ENCODE measurements at regions not wholly inside any gene's neighbourhood (a gene's known extent, or its start where the extent isn't known, plus 50 kb on each side); places are given as distances from the start of the nearest gene placed in this dataset.
A peak's percentile ranks its signal among the peaks of the same experiment; 100 is the strongest.

GRCh38 chr3:177441813-177442646 is 244.7 kb upstream of the TBL1XR1 start:
- Mint-ChIP-seq H3K4me3 (no peak overlapping the region), H3K4me1 (ENCODE audit: low read depth) (no peaks in the 10 kb centered on the region), H3K27ac (no peak overlapping the region), H3K27me3 (ENCODE audit: low read depth) (no peaks in the 10 kb centered on the region), H3K36me3 (ENCODE audit: low read depth) (no peaks in the 10 kb centered on the region), H3K9me3 (ENCODE audit: insufficient read depth) (no peaks in the 10 kb centered on the region)
- POLR2A ChIA-PET, result no interaction called here
- ATAC-seq (no peak), DNase-seq (no peak)
- CTCF ChIA-PET, result no interaction called here

DNA sequence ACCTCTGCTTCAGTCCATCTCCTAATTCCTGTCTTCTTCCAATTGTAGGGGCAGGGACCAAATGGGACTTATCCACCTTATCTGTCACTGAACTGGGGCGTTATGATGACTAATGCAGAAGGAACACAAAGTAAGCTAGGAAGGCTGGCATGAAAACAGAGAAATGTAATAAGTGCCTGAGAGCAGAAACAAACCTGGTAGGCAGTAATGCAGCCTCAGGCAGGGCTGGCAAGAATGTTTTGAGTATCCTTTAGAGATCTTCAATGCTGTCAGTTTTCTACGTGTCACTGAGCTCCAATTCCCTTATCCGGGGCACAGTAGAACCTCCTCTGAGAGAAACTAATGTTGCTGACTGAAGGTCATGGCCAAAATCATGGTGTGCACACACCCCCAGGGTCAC is 246.2 kb upstream of the TBL1XR1 start:
- no peak overlapping the region for H3K27ac Mint-ChIP-seq
- DNase-seq (no peak), ATAC-seq (no peak)
- H3K4me3 Mint-ChIP-seq, result no peak overlapping the region
- no peaks in the 10 kb centered on the region for H3K27me3 Mint-ChIP-seq (ENCODE audit: low read depth)
- peaks cover 3% of the 10 kb centered on the region for H3K4me1 Mint-ChIP-seq (ENCODE audit: low read depth)
- no peaks in the 10 kb centered on the region for H3K9me3 Mint-ChIP-seq (ENCODE audit: insufficient read depth)
- H3K36me3 Mint-ChIP-seq (ENCODE audit: low read depth), result no peaks in the 10 kb centered on the region
- CTCF ChIA-PET, result no interaction called here
- POLR2A ChIA-PET, result no interaction called here

- POLR2A ChIA-PET, result no interaction called here
- ATAC-seq, result no peak
- Mint-ChIP-seq H3K4me1 (ENCODE audit: low read depth) (peaks cover 13% of the 10 kb centered on the region), H3K9me3 (ENCODE audit: insufficient read depth) (no peaks in the 10 kb centered on the region), H3K36me3 (ENCODE audit: low read depth) (no peaks in the 10 kb centered on the region), H3K4me3 (no peak overlapping the region), H3K27ac (no peak overlapping the region), H3K27me3 (ENCODE audit: low read depth) (no peaks in the 10 kb centered on the region)
- CTCF ChIA-PET, result no interaction called here
- no peak for DNase-seq
Observed at GRCh38 chr3:177444696-177445095, 247.4 kb upstream of the TBL1XR1 start.

DNA sequence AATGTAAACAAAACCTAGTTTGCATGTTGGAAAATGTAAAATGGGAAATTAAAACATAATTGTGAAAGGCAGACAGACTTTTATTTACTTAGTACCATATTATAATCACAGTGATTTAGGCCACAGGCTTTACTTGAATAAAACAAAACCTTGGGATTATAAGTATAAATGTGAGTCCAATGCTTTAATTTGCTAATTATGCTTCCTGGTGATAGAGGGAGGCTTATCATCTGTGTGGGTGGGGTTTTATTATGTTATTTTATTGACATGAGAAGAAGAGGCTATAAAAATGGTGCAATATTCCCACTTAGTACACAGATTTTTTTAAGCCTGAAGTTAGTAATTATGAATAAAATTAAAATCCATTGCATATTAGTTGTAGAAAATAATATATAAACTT is 248.3 kb upstream of the TBL1XR1 start:
- ATAC-seq, result no peak
- H3K9me3 Mint-ChIP-seq (ENCODE audit: insufficient read depth), result no peaks in the 10 kb centered on the region
- ChIA-PET POLR2A (no interaction called here), CTCF (interaction anchor here (0.6 kb wide), 1 partner anchor 270 kb away, joined by 3 read pairs; no protein-coding TSS in a partner anchor)
- no peaks in the 10 kb centered on the region for H3K27me3 Mint-ChIP-seq (ENCODE audit: low read depth)
- H3K36me3 Mint-ChIP-seq (ENCODE audit: low read depth), result no peaks in the 10 kb centered on the region
- peaks cover 15% of the 10 kb centered on the region for H3K4me1 Mint-ChIP-seq (ENCODE audit: low read depth)
- H3K4me3 Mint-ChIP-seq, result no peak overlapping the region
- no peak overlapping the region for H3K27ac Mint-ChIP-seq
- DNase-seq, result no peak

DNA sequence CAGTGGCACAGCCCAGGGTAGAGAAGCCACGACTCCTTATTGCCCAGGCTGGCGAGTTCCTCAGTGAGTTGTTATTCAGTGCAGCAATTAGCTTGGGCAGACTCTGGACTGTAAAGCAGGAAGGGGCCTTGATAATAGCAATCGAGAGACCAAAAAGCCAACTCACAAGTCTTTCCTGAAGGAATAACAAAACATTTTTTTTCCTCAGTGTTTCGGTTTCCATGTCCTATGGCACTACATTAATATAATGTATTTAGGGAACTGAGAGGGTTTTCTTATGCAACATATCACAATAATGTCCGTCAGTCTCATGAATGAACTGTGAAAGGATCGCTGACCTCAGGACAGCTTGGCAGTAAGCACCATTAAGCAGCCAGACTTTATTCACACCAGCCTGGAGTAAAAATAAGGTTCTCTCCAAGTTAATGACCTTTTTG is 248.9 kb upstream of the TBL1XR1 start:
- Mint-ChIP-seq H3K4me1 (ENCODE audit: low read depth) (peaks cover 15% of the 10 kb centered on the region), H3K4me3 (no peak overlapping the region), H3K9me3 (ENCODE audit: insufficient read depth) (no peaks in the 10 kb centered on the region), H3K27me3 (ENCODE audit: low read depth) (no peaks in the 10 kb centered on the region), H3K27ac (no peak overlapping the region), H3K36me3 (ENCODE audit: low read depth) (no peaks in the 10 kb centered on the region)
- ChIA-PET CTCF (interaction anchor here (0.6 kb wide), 1 partner anchor 269 kb away, joined by 3 read pairs; no protein-coding TSS in a partner anchor), POLR2A (no interaction called here)
- no peak for DNase-seq
- no peak for ATAC-seq

DNA sequence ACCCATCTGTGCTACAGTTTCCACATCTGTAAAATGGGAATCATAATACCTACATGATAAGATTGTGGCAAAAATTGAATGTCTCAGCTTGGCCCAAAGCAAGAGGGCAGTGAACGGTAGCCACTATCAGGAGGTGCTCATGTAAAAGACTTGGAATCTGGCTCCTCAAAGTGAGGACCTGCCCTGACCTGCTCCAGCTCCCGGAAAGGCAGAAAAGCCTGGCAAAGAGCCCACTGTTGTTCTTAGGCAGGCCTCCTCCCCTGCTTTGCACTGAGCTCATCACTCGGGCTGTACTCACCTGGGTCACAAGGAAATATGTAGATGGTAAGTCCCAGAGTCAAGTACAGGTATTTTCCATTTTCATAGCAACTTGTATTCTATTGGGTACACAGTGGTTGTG is 250.7 kb upstream of the TBL1XR1 start:
- POLR2A ChIA-PET, result interaction anchor here (1.3 kb wide), 1 partner anchor 251 kb away, joined by 4 read pairs; the partner anchor contains the start of gene TBL1XR1

GRCh38 chr3:177448987-177449359 is 251.7 kb upstream of the TBL1XR1 start:
- POLR2A ChIA-PET, result interaction anchor here (1.6 kb wide), 1 partner anchor 90 kb away, joined by 6 read pairs; no protein-coding TSS in a partner anchor
- no peaks in the 10 kb centered on the region for H3K36me3 Mint-ChIP-seq (ENCODE audit: low read depth)
- H3K4me3 Mint-ChIP-seq, result no peak overlapping the region
- ATAC-seq (no peak), DNase-seq (no peak)
- H3K9me3 Mint-ChIP-seq (ENCODE audit: insufficient read depth), result no peaks in the 10 kb centered on the region
- CTCF ChIA-PET, result interaction anchor here (1.1 to 1.8 kb wide), 3 partner anchors 9 to 32 kb away, joined by 3 to 8 read pairs (median 3); no protein-coding TSS in a partner anchor
- no peaks in the 10 kb centered on the region for H3K27me3 Mint-ChIP-seq (ENCODE audit: low read depth)
- peak overlapping the region; percentile 43 for H3K27ac Mint-ChIP-seq
- H3K4me1 Mint-ChIP-seq (ENCODE audit: low read depth), result peaks cover 15% of the 10 kb centered on the region

More for the DNA sequence above, 250.7 kb upstream of the TBL1XR1 start:
- peaks cover 15% of the 10 kb centered on the region for H3K4me1 Mint-ChIP-seq (ENCODE audit: low read depth)
- CTCF ChIA-PET, result interaction anchor here (1.1 to 1.8 kb wide), 2 partner anchors 10 to 33 kb away, joined by 3 to 8 read pairs; no protein-coding TSS in a partner anchor
- ATAC-seq (no peak), DNase-seq (no peak)
- no peak overlapping the region for H3K27ac Mint-ChIP-seq
- no peaks in the 10 kb centered on the region for H3K9me3 Mint-ChIP-seq (ENCODE audit: insufficient read depth)
- H3K27me3 Mint-ChIP-seq (ENCODE audit: low read depth), result no peaks in the 10 kb centered on the region
- no peak overlapping the region for H3K4me3 Mint-ChIP-seq
- H3K36me3 Mint-ChIP-seq (ENCODE audit: low read depth), result no peaks in the 10 kb centered on the region

GRCh38 chr3:177449360-177450006 is 252.2 kb upstream of the TBL1XR1 start:
- DNase-seq (no peak), ATAC-seq (no peak)
- ChIA-PET POLR2A (interaction anchor here (1.6 kb wide), 1 partner anchor 90 kb away, joined by 6 read pairs; no protein-coding TSS in a partner anchor), CTCF (interaction anchor here (1.1 to 1.8 kb wide), 2 partner anchors 8 to 23 kb away, joined by 3 to 8 read pairs; no protein-coding TSS in a partner anchor)
- H3K9me3 Mint-ChIP-seq (ENCODE audit: insufficient read depth), result no peaks in the 10 kb centered on the region
- no peak overlapping the region for H3K4me3 Mint-ChIP-seq
- H3K4me1 Mint-ChIP-seq (ENCODE audit: low read depth), result peaks cover 15% of the 10 kb centered on the region
- H3K27me3 Mint-ChIP-seq (ENCODE audit: low read depth), result no peaks in the 10 kb centered on the region
- H3K36me3 Mint-ChIP-seq (ENCODE audit: low read depth), result no peaks in the 10 kb centered on the region
- H3K27ac Mint-ChIP-seq, result peak overlapping the region; percentile 43

GRCh38 chr3:177451301-177451750 is 254.0 kb upstream of the TBL1XR1 start:
- Mint-ChIP-seq H3K4me3 (no peak overlapping the region), H3K9me3 (ENCODE audit: insufficient read depth) (no peaks in the 10 kb centered on the region), H3K36me3 (ENCODE audit: low read depth) (no peaks in the 10 kb centered on the region), H3K4me1 (ENCODE audit: low read depth) (peaks cover 15% of the 10 kb centered on the region), H3K27me3 (ENCODE audit: low read depth) (no peaks in the 10 kb centered on the region), H3K27ac (no peak overlapping the region)
- ATAC-seq, result no peak
- DNase-seq, result no peak
- POLR2A ChIA-PET, result no interaction called here
- CTCF ChIA-PET, result no interaction called here

DNA sequence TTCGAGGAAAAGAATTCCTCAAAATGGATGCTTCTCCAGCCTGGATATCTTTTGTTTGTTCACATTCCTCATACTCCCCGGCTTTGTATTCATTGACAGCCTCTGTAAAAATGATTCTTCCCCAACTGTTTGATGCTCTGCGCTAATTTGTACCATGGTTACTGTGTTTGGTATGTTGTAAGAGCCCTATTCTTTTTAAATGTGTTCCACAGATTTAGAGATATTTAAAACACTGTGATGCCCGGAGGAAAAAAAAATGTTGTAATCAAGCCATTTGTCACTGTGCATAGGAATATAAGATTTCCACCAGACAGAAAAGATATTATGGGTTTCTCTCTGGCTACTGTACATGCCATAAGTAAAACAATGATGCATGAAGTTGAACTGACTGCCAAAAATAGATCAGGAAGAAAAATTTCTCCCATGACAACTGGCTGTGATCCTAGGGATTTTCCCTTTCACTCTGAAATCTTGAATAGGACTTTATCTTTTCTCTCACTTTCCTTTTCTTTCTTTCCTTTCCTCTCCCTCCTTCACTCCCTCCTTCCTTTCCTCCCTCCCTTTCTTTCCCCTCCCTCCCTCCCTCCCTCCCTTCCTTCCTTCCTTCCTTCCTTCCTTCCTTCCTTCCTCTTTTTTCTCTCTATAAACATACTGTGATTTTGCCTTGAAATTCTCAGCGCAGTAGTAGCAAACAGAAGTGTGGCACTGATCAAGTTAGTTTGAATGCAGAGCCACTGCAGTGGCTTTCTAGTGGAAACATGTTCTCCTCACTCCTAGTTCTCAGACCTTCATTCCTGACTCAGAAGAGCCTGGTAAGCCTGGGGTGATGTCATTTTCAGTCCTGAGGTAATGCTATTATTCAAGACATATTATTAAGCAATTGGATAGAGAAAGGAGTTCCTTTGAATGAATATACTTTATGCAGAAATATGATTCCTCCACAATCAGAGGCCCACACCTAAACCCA is 254.9 kb upstream of the TBL1XR1 start:
- Mint-ChIP-seq H3K4me1 (ENCODE audit: low read depth) (peaks cover 15% of the 10 kb centered on the region), H3K4me3 (no peak overlapping the region), H3K9me3 (ENCODE audit: insufficient read depth) (no peaks in the 10 kb centered on the region), H3K27me3 (ENCODE audit: low read depth) (no peaks in the 10 kb centered on the region), H3K27ac (no peak overlapping the region), H3K36me3 (ENCODE audit: low read depth) (no peaks in the 10 kb centered on the region)
- ChIA-PET CTCF (no interaction called here), POLR2A (no interaction called here)
- no peak for DNase-seq
- ATAC-seq, result no peak

DNA sequence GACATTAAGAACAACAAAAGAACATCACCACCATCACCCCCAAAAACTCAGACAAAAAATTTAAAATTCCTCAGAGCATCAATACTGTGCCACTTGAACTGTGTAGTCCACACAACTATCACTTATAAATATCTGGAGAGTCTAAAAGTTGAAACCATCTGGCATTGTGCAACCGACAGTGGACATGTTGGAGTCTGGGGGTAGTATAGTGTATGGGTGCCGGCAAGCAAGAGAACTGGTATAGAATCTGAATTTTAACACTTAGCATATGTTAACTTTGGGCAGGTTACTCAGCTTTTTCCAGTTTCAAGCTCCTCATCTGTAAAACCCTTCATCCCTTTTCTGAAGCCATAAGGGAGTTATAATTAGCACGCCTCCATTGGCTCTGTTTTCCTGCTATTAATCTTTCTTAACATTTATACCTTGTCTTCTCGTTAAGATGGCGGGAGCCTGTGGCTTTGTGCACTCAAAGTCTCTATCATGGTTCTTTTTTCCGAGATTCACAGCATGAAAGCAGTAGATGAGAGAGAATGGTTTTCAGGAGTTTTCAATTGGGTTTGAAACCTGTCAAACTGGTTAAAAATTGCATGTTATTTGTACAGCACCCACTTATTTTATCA is 255.7 kb upstream of the TBL1XR1 start:
- ChIA-PET CTCF (no interaction called here), POLR2A (no interaction called here)
- no peaks in the 10 kb centered on the region for H3K9me3 Mint-ChIP-seq (ENCODE audit: insufficient read depth)
- H3K27ac Mint-ChIP-seq, result no peak overlapping the region
- no peaks in the 10 kb centered on the region for H3K27me3 Mint-ChIP-seq (ENCODE audit: low read depth)
- no peaks in the 10 kb centered on the region for H3K36me3 Mint-ChIP-seq (ENCODE audit: low read depth)
- H3K4me3 Mint-ChIP-seq, result no peak overlapping the region
- DNase-seq (no peak), ATAC-seq (no peak)
- peaks cover 15% of the 10 kb centered on the region for H3K4me1 Mint-ChIP-seq (ENCODE audit: low read depth)
